NCI-H446 (cell line): ENCODE measurements at regions not wholly inside any gene's neighbourhood (a gene's known extent, or its start where the extent isn't known, plus 50 kb on each side); places are given as distances from the start of the nearest gene placed in this dataset.

Experiments used
- DNase-seq, 2 experiments: peaks; one replicate each; lab custom pipeline; 2025; lab: John Stamatoyannopoulos, UW

- DNase-seq, result no peak
These were observed 132.7 kb upstream of the NDUFV2 start for GRCh38 chr18:8969639-8970390.

- no peak for DNase-seq
These were observed 131.7 kb upstream of the NDUFV2 start for GRCh38 chr18:8970843-8971242.

- DNase-seq, result no peak
These were observed 130.4 kb upstream of the NDUFV2 start for GRCh38 chr18:8972116-8972515.

DNA sequence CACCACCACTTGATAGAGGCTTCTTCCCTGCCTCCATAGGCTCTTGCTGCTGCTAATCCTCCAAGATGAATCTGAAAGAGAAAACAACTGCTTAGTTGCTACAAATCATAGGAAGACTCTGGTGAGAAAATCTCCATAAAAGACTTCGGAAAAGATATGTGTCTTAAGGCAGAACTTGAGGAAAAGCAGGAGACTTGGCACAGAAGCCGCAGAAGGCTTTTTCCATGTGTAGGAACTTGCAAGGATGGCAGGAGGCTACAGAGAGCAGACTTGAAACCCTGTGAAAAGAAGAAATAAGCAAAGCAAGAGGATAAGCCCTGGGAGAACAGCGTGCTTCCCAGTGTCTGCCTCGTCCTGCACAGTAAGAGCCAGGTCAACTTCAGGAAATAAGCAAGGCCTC lies 128.2 kb upstream of the NDUFV2 start:
- DNase-seq, result no peak

DNA sequence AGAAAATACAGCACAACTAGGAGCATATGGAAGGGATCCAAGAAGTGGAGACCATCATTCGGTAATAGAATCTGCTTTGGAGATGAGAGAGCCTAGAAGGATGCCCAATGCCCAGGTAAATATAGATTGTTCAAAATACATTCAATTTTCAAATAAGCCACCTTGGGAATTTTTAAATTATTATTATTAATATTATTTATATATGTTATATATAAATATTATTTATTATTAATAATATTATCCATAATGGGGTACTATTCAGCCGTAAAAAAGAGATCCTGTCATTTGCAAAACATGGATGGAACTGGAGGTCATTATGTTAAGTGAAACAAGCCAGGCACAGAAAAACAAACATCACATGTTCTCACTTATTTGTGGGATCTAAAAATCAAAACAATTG lies 127.8 kb upstream of the NDUFV2 start:
- DNase-seq, result no peak

DNA sequence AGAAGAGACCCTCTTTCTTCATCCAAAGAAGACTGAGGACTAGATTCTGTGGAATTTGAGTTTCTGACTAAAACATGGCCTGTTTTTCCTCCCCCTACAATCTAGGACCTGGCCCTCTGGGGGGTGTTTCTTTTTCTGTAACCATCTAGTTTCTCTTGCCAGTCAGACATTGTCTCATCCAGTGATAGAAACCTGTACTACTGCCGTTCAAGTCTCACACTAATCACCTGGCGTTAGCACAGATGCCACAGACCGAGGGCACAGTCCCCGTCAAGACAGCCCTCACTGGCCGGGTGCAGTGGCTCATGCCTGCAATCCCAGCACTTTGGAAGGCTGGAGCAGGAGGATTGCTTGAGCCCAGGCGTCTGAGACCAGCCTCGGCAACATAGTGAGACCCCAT lies 126.9 kb upstream of the NDUFV2 start:
- no peak for DNase-seq

DNA sequence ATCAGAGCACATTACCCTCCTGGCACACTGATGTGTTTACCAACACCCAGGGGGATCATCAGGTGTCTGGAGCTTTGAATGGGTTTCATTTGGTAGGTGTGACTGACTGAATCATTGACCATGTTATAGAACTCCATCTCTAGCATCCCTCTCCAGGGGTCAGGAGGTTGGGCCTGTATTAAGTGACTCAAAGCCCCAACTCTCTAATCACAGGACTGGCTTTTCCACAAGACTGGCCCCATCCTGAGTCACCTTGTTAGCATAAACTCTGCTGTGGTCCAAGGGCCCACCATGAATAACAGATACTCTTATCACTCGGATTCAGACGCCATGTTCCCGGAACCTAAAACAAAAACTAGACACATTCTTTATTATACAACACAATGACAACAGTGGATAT lies 125.9 kb upstream of the NDUFV2 start:
- no peak for DNase-seq

DNA sequence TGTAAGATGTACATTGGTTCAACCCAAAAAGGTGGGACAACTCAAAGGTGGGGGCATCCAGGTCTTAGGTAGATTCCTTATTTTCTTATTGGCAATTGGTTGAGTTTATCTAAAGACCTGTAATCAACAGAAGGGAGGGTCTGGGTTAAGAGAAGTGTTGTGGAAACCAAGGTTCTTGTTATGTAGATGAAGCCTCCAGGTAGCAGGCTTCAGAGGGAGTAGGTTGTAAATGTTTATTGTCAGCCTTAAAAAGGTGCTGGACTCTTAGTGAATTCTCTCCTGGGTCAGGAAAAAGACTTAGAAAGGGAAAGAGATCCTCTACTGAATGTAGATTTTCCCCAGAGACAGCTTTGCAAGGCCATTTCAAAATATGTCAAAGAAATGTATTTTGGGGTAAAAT lies 125.3 kb upstream of the NDUFV2 start:
- no peak for DNase-seq

GRCh38 chr18:8977701-8978100 lies 124.8 kb upstream of the NDUFV2 start:
- DNase-seq, result no peak

DNA sequence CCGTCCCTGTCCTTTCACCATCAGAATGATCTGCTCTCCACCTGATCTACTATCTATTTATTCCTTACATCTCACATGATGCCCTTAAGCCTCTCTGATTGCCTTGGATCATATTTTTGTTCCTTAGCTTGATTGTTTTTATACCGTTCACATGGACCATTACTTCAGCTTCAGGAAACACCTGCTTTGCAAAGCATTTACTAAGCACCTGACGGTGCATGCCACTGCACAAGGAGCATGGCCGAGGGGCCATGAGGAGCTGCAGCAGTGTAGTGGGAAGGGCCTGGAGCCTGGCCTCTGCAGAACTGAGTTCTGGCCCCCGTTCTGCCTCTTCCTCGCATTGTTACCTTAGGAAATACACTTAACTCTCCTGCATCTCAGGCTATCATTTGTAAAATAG lies 124.1 kb upstream of the NDUFV2 start:
- DNase-seq, result no peak

- DNase-seq, result no peak
These were observed 123.1 kb upstream of the NDUFV2 start for GRCh38 chr18:8979258-8979988.

GRCh38 chr18:8980496-8980895 lies 122.0 kb upstream of the NDUFV2 start:
- no peak for DNase-seq

GRCh38 chr18:8980918-8981317 lies 121.6 kb upstream of the NDUFV2 start:
- DNase-seq, result no peak

DNA sequence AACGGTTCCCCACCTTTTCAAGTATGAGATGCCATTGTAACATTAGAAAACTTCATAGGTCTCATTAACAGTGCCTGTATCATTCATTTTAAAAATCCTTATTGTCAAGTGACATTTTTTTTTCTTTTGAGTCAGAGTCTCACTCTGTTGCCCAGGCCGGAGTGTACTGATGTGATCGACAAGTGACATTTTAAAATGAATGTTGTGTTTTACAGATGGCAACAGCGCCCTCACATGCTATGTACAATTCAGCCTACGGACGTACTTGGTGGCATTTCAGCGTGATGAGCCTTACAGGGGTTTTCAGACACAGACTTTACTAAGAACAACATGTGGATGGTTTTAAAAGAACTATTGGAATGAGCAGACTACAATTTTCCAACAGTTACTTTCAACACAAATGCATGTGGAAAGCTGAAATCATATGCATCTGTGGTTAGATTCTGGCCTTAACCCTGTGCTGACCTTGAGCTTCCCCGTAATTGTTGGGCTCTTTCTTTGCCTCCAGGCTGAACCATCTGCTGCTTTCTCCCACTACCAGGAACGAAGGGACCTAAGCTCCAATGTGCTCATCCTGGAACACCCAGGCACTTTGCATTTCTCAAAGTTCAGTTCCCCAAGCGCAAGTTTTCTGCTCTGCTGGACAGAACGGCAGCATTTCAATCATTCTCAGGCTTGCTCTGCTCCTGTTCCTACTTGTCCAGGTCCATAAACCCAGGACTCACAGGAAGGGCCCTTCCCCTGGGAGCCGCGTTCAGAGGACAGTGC lies 119.9 kb upstream of the NDUFV2 start:
- peak; percentile 57 to 77 for DNase-seq

DNA sequence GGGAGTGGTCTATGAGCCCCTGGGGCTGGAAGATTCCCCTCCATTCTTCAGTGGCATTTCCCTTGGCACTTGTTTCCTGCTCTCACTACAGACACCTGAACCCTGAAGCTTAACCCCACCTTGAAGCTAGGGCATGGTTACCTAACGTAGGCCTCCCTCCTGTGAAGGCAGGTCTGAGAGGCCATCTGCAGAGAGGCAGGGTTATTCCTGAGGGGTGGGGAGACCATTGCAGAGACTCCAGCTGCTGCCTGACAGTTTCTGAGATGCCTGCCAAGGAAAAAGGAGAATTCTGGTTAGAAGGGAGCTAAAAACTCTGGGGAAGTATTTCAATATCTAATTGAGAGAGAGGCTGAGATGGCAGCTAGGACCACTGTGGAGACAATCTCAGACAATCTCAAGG lies 119.3 kb upstream of the NDUFV2 start:
- DNase-seq, result peak in 1 of 2 experiments; percentile 68

- no peak for DNase-seq
These were observed 118.3 kb upstream of the NDUFV2 start for GRCh38 chr18:8984131-8984721.

DNA sequence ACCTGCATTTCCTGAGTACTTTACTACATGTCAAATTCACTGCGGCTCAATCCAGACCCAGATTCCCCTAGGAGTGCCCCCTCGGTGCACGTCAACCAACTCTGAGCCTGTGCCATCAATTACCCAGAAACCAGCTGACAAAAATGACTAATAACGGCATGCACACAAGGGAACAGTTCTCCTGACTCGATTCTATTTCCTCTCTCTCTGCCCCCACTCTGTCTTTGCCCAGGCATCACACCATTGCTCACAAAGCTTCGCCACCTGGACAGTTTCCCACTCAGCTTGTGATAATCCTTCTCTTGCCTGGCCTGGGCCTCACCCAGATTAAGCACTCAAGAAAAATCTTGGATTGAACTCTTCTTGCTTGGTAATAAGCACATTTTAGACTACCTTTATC lies 115.3 kb upstream of the NDUFV2 start:
- DNase-seq, result peak; percentile 24 to 56

GRCh38 chr18:8988260-8988871 lies 114.1 kb upstream of the NDUFV2 start:
- DNase-seq, result peak; percentile 48 to 82

GRCh38 chr18:8989017-8989416 lies 113.5 kb upstream of the NDUFV2 start:
- no peak for DNase-seq

DNA sequence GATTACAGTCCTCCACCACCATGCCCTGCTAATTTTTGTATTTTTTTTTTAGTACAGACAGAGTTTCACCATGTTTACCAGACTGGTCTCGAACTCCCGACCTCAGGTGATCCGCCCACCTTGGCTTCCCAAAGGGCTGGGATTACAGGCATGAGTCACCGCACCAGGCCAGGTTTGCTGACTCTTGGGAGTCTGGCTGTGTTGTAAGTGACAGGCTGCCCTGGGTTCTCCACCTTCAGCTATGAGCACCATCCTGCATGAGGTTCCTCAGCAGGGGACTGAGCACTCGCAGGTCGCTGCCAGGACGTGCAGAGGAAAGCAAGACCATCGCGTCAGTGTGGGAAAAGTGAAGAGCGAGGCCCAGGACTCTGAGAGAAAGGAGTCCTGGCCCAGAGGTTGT lies 112.6 kb upstream of the NDUFV2 start:
- no peak for DNase-seq

- no peak for DNase-seq
These were observed 112.0 kb upstream of the NDUFV2 start for GRCh38 chr18:8990276-8991031.
